ENCODE measurements at regions not wholly inside any gene's neighbourhood (a gene's known extent, or its start where the extent isn't known, plus 50 kb on each side); places are given as distances from the start of the nearest gene placed in this dataset.
A peak's percentile ranks its signal among the peaks of the same experiment; 100 is the strongest.

DNA sequence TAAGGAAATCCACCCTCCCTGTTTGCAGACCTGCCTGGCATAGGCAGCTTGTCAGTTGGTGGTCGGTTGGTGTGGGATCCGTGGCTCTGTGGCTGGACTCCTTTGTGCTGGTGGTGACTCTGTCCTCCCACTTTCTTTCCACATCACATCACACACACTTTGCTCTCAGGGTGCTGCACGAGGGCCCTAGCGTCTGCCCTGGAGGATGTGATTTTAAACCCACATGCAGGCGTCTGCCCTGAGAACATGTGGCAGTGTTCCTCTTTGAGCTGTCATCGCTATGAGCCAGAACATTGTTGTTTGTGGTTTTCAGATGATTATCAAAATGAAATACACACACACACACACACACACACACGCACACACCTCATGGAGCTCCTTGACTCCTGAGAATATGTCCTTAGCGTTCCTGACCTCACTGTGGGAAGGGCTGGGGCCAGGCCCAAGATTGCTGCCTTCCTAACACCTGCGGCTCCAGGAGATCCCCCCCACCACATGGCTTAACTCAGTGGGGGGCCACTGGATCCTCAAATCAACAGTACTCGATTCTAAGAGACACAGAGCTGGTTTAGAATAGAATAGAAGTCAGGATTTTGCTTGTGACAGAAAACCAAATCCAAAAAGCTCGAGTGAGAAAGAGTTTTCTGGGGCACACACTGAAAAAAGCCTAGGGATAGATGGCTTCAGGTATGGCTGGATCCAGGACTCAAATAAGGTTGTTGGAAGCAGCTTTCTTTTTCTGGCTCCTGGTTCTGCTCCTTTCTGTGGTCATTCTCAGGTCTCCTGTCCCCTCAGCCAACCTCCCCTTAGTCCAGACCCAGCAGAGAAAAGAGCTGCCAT lies 54.8 kb downstream of the RTP5 start:
- DNase-seq = peak; percentile 28

DNA sequence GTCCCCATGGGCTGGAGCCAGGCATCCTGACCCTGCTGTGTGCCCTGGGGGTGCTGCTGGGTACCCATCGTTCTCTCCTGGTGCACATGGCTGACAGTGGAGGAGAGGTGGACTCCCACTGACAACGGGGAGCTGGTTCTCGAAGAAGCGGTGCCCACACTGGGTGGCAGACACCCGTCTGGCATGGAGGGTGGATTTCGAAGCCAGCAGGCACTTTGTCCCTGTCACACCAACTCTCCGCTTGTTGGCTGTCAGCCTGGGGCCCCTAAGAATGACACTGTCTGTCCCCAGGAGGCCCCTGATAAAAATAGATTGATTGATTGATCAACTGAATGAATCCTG lies 55.4 kb downstream of the RTP5 start:
- DNase-seq = no peak

DNA sequence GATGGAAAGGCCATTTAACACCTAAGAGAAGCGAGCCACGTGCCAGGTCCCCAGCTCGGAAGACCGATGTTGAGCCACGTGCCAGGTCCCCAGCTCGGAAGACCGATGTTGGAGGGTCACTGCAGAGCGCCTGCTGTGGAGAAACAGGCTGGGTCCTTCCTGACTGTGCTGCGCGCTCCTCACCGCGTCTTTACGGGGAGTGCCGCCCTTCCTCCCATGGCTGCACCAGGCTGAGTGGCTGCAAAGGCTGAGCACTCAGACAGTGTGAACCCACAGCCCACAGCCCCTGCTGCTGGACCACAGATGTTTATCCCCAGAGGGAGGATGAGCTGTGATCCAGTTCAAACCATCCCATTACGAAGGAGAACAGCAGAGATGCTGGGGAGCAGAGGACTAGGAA lies 55.7 kb downstream of the RTP5 start:
- DNase-seq = no peak

DNA sequence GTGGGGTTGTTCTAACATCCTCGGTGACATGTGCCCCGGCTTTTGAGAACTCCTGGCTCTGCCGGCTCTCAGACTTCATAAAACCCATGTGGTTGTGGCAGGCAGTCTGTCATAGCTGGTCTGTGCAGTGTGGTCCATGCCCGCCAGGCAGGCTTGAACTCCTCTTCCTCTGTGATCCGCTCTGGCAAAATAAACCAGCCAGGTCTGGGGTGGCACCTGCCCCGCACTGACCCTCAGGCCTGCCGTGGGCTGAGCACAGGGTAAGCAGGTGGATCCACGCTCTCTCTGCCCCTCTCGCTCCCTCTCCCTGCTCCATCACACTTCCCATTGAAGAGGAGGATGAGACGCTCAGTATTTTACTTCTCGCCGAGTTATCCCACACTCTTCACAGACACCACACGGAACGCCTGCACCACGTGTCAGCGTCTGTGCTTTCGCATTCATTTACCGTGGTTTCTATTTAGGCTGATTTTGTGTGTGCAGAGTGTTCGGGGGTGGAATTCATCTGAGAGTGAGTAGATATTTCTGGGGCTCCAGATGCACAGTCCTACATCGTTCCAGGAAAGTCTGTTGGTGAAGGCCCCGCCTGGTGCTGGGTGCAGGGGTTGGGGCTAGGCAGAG lies 56.4 kb downstream of the RTP5 start:
- DNase-seq = no peak

DNA sequence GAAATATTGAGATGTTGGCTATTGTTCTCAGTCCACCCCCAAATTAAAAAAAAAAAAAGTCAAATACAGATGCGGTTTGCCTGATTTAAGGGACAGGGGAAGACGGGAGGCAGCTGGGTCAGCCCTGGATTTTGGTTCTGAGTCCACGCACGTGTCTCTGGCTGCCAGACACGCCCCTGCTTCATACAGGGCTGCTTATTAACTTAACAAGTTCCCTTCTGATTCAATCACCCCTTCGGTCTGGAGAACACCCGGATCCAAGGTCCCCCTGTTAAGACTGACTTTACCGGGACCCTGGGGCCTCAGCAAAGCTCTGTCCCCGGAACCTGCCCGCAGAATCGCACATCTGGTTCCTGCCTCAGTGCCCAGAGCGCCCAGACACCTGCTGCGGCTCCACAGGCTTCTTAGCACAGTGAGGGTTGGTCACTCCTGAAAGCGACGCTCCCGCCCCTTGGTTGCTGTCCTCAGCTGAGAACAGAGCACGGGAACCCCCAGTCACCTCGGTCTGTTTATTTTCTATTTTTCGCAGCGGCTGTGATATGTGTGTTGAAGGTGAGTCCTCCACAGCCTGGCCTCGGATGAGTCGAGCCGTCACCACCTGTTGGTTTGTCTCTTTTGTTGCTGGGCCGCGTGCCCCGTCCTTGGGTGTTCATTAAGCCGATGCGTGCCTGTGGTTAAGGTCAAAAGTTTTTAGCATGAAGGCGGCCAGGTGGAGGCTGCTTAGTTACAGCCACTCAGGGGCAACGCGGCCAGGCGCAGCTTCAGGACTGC lies 57.2 kb downstream of the RTP5 start:
- no peak for DNase-seq

DNA sequence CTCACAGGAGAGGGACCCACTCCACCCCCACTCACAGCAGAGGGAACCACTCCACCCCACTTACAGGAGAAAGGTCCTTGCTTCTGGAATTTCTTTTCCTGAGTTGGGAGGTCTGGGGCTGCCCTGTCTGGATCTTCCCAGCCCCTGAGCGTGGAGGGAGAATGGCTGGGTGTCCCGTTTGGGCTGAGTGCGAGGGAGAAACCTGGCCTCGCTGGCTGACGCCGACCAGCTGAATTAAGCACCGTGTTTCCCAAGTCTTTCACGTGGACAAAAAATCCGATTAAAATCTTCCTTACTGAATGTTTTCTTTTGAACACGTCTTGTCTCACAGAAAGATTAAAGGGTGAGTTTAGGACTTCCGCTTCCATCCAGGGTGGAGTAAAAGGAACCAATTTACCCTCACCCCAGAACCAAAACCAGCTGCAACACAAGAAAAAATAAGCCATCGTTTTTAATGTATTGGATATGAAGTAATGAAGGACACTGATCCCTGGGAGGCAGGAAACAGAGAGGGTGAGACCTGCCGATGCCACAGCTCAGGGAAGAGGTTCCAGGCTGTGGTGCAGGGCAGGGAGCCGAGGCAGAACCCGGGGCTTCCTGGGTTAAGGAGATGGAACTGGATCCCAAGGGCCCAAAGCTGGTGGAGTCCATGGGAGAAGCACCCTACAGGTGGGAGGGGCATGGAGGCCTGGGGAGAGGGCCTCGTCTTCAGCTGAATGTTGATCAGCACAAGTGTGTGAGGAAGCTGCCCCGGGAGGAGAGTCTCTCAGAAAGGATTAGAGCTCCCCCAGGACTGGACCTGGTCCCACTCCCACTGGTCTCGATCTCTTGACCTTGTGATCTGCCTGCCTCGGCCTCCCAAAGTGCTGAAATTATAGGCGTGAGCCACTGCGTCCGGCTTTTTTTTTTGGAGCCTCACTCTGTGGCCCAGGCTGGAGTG lies 60.3 kb downstream of the RTP5 start:
- DNase-seq = no peak

DNA sequence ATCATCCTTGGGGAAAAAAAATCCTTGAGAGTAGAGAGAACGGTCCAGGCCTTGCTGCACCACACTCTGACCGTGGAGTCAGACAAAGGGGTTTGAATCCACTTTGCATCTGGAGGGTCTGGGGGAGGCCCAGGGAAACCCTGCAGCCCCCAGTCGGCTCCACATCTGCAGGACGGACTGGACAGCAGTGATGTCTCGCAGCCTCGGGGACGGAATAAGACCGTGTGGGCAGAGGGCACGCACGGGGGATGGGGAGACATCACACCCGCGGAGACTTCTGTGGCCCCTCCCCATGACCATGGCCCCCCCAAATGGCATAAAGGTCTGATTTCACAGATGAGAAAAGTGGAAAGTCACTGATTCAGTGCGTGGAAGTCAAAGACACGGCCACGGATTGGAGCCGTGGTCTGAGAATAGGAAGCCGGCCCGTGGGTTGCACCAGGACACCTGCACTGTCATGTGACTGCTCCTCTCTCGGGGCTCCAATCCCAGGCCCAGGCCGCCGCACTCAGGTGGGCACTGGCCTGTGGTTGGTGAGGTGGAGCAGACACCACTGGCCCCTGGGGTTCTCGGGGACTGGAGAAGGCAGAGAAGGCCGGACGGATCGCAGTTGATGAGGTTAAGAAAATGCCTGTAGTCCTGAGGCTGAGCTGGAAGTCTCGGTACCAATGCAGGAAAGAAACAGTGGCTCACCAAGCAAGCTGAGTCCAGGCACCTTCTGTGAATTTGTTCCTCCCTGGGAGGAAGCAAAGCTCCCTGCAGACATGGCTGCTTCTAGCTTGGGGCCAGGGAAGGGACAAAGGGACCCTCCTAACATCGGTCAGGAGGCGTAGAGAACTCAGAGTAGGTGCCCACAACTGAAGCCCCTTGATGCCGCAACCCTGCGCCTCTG lies 61.8 kb downstream of the RTP5 start:
- no peak for DNase-seq

DNA sequence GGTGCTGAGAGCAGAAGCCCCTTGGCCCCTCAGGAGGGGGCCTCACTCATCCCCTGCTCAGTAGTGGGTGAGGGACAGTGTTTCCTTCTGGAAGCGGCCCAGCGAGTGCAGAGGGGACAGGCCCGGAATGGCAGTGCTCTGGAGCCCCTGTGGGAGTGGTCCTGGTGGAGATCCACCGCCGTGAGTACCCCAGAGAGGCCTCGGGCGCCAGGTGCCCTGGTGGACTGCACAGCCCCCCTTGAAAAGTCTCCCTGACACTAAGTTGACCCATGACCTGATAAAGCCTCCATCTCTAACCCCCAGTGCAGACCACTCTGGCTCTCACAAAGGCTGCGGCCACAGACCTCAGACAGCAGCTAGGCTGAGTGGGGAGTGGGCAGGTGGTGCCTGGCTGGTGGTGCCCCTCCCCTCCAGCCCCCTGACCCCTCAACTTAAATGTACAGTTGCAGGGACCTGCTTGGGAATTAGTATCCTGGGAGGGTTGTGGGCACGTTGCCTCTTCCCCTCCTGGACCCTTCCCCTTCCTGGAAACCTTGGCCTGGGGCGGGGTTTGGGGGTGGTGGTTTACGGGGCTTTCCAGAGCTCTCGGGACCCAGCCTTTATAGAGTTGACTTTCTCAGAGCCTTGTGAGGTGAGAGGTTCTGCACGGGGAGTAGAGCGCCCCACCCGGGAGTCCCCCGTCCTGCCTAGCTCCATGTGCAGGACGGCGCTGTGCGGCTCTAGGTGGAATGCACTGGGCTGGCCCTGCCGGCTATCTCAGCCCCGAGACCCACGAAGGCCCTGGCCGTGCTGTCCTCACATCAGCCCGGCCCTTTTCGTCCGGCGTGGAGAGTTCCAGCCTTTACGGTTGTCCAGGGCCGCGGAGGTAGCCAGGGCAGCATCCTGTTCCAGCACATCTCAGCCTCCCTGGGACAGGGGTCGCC lies 62.7 kb downstream of the RTP5 start:
- no peak for DNase-seq

DNA sequence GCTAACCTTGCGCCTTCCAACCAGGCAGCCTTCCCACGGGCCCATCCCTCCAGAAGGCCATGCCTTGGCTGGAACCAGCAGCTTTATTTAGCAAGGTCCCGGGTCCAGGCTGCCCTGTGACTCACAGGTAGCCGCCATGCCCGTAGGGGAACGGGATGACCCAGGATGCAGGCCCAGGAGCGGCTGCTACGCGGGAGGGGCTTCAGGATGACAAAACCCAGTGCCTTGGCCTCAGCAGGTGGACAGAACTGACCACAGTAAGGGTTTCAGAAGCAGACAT lies 63.3 kb downstream of the RTP5 start:
- DNase-seq = no peak

DNA sequence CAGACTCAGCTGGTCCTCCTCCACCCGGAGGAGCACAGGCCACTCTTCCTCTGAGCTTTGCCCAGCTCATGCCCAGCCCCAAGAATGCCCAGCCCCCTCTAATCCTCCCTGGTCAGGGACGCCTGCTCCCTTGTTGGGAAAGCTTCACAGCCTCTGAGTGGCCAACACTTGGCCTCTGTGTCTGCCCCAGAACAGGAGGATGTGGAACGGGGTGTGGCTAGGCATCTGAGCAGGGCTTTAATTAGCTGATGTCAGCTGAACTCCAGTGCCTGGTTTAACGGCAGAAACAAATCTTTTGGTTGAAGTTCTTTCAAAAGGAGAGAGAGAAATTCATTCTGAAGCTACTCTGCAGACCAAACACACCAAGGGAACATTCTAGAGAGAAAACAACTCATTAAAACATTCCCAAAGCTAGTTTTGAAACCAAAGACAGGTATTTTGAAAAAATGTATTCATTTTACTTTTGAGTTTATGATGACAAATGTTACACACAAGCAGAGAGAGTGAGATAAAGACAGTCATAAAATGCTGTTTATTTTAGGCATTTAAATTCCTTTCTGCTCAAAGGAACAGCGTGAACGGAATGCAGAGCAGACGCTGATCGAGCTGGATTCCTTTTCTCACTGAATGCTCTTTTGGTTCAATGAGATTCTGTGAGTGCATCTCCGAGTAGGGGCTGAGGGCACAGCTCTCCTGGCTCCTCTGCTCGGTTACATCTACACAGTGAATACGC lies 63.8 kb downstream of the RTP5 start:
- no peak for DNase-seq

DNA sequence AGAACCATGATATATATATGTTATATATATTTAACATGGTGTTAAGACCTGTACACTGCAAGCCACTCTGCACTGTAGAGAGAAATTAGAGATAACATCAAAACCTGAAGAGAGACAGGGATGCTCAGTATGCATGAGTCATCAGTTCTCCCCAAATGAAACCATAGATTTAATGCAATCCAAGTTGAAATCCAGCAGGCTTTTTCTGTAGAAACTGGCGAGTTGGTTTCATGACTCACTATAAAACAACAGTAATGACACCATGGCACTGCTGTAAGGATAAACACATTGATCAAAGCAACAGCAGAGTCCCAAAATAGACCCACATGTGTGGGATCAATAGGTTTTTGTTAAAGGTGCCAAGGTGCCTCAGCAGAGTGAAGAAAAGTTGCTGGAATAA lies 65.8 kb downstream of the RTP5 start:
- no peak for DNase-seq

DNA sequence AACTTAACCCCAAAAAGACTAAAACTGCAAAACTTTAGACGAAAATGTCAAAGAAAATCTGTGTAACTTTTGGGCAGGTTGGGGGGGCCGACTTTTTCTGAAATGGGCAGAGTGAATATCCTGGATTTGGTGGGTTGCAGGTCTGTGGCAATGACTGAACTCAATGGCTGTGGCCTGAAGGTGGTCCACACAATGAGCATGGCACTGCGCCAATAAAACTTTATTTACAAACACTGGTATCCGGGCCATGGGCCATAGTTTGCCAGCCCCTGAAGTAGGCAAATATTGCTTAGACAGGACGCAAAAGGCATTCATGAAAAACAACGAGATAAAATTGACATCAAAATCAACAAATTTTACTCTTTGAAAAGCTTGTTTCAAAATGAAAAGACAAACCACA lies 66.2 kb downstream of the RTP5 start:
- no peak for DNase-seq

DNA sequence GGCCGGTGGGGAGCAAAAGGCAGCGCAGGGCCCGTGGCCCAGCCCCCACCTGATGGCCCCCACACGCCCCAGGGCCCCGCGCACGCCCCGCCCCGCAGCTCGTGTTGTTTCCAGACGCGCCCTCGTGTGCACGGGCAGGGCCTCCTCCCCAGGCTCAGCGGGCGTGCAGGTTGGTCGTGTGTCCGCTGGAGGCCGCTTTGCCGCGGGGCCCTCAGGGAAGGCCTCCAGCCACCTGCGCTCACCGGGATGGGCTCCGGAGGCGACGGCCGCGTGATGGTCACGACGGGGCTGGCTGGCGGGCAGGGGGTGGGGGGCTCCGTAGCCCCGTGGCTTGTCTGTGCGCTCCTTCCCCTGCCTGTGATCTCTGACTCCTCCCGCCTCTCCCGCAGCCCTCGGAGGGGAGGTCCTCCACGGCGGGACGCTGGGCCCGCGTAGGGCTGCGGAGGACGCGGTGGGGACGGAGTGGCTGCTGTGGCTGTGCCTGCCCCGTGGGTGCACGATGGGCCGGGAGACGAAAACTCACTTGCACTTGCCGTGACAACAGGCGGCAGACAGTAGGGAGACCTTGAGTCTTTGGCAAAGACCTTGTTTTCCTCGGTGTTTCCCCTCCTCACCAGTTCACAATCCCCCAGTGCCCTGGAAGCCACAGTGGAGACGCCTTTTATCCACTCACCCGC lies 67.1 kb downstream of the RTP5 start:
- DNase-seq = no peak

DNA sequence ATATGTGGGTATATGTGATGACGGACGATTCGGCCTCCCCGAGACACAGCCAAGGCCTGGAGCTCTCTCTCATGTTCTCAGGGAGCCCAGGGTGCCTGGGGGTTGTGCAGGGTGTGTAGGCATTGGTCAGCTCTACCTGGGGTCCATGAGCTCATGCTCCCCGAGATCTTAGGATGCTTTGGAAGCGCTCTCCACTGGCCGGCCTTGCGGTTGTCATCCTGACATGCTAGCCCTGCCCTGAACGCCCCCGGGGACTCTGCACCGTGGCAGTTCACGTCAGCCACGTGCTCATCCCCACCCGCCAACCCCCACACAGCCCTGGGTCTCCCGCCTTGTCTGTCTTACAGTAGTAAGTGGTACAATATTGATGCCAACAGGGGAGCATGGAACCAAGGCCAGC lies 67.8 kb downstream of the RTP5 start:
- DNase-seq = no peak

DNA sequence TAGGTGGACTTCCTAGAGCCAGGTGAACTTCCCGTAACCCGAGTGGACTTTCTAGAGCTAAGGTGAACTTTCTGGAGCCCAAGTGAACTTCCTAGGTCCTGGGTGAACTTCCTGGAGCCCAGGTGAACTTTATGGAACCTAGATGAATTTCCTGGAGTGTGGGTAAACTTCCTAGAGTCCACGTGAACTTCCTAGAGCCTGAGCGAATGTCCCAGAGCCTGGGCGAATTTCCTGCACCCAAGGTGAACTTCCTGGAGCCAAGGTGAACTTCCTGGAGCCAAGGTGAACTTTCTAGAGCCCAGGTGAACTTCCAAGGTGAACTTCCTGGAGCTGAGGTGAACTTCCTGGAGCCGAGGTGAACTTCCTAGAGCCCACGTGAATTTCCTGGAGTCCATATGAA lies 70.0 kb downstream of the RTP5 start:
- no peak for DNase-seq

DNA sequence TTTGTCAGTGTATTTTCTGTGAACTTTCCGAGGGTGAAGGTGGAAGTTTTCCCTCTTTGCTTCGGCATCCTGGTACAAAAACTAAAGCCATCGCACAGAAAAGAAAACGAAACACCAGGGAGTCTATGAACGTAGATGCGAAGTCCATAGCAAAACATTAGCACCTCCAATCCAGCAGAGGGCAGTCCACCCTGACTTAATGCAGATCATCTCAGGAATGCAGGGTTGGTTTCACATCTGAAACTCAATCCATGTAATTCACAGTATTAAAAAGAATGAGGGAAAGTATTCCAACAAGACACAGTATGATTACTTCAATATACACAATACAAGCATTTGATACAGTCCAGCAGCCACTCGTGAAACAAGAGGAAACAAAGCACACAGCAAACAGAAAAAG lies 70.8 kb downstream of the RTP5 start:
- peak; percentile 33 for DNase-seq

DNA sequence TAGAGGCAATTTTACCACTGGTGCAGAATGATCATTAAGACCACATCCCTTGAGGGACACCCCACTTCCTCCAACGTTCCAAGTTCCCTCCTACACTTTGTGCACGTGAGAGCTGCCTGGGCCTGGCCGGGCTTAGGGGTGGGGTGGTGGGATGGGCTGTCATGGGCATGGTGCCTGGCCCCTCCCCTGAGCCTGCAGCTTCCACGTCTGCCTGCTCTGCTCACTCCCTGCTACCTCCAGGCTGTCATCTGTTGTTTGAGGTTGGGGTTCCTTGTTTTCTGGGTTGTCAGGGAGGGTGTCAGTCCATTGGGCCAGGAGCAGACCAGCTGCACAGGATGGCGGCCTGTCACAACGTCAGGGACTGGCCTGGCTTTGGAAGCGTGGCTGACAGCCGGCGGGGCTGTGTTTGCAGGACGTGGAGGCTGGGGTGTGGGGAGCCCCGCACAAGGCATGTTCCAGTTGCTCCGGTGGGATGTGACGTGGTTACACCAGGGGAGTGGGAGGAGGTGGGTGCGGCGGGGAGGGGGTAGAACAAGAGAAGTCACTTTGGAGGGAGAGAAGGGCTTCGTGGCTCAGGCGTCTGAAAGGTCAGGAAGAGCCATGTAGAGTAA lies 72.3 kb downstream of the RTP5 start:
- DNase-seq = no peak

DNA sequence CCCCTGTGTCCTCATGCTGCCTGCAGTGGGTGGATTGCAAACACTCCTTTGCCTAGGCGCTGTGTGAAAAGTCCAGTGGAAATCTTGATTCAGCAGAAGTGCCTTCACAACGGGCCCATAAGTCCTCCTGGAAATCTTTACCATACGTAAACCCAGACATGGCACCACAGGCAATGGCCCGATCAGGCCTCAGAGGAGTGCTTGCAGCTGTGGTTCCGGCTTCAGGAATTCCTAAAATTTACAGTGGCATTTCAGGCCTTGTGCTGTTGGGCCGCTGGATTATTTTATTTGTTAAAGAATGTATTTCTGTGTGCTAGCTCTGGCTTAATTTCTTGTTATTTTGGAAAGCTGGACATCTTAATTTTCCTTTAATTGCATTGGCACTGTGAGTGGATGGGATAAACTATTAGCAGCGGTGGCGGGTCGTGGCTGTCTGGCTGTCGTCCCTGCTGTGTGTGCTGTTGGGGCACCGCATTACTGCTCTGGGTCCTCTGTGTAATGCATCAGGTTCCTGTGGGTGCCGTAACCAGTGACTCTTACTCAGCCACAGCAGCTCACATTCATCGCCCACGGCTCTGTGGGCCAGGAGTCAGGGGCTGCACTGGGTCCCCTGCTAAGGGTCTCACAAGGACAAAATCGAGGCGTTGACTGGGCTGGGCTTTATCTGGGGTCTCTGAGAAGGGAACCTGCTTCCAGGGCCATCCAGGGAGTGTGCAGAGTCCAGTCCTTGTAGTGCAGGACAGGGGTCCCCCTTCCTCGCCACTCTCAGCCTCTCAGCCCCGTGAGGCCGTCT lies 73.1 kb downstream of the RTP5 start:
- no peak for DNase-seq
